SU-DHL-6 (cell line): ENCODE measurements at regions not wholly inside any gene's neighbourhood (a gene's known extent, or its start where the extent isn't known, plus 50 kb on each side); places are given as distances from the start of the nearest gene placed in this dataset.

ENCODE experiments used
- CTCF ChIP-seq: fragments of 200-600 bp; sonication (generic); IDR thresholded peaks from one replicate; pipeline ENCODE4 v1.5.1; 2017; ENCODE audit warnings: antibody characterized with exemption, mild to moderate bottlenecking, low read length, moderate library complexity; ENCODE audit not compliant: insufficient read depth, poor library complexity, severe bottlenecking
- EZH2phosphoT487 ChIP-seq: fragments of 200-600 bp; sonication (generic), shearing (Covaris generic); conservative IDR thresholded peaks from 2 replicates; pipeline ENCODE4 v1.6.1; 2018; ENCODE audit warnings: mild to moderate bottlenecking, antibody characterized with exemption, low read length, moderate library complexity, mixed read lengths

DNA sequence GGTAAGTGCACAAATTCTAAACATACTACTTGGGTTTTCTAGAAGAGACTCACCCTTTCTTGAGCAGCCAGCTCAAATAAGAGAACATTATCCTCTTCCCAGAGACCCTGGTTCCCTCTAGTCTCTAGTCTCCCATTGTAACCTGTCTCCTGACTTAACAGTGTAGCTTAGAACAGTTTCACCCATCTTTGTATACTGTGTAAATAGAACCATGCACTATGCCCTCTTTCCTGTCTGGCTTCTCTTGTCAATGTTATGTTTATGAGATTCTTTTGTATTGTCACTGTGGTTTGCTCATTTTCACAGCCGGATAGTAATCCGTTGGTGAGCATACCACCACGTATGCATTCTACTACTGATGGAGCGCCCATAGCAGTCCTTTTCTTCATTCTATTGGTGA, 227.4 kb upstream of the PLPP4 start:
- TF ChIP-seq CTCF = no peak
- no peak for TF ChIP-seq EZH2phosphoT487
